ENCODE measurements at regions not wholly inside any gene's neighbourhood (a gene's known extent, or its start where the extent isn't known, plus 50 kb on each side); places are given as distances from the start of the nearest gene placed in this dataset.

DNA sequence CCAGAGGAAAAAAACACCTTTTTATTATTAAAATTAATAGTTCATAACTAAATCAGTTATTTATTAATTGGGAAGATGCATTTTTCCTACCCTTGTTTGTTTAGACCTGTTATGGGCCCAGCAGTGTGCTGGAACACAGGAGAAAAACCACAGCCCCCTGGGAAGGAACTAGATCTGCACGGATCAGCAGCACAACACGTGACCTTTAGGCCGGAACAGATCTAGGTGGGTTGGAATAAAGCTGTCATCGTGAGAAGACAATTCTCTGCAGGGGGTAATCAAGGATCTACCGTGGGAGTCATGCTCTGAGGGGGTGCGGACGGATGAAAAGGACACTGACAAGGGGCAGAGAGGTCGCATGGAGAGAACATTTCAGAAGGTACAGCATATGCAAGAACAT, 95.8 kb upstream of the SPATA31C2 start:
- DNase-seq (no peak), ATAC-seq (no peak)
- Mint-ChIP-seq H3K4me1 (ENCODE audit: low read depth) (peaks cover 12% of the 10 kb centered on the region), H3K27me3 (peaks cover 45% of the 10 kb centered on the region), H3K27ac (no peak overlapping the region), H3K9me3 (peaks cover 9% of the 10 kb centered on the region), H3K36me3 (ENCODE audit: low read depth) (peaks cover 1% of the 10 kb centered on the region), H3K4me3 (no peak overlapping the region)
- ChIA-PET CTCF (no interaction called here), POLR2A (no interaction called here)
- TF ChIP-seq CTCF (IDR thresholded peaks at IDR 0.05) = no peak
- intact Hi-C loops (cut with micrococcal nuclease) = no loop called here

DNA sequence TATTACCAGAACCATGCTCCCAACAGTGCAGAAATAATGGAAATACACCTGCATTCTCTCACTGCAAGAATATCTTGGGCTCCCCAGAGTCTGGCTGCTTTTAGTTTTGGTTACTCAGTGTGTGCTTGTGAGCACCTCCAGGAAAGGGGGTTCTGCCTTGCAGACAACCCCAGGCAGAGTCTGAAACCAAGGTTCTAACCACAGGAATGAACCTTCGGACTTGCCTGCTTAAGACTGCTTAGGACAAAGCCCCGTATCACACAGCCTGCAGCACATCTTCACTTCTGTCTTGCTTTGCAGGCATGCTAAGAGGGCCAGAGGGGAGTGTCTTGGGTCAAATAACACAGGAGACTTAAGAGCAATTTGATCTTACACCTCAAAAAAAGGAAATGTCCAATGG, 94.8 kb upstream of the SPATA31C2 start:
- H3K27ac Mint-ChIP-seq = no peak overlapping the region
- H3K27me3 Mint-ChIP-seq = peaks cover 43% of the 10 kb centered on the region
- ChIA-PET POLR2A (no interaction called here), CTCF (no interaction called here)
- intact Hi-C loops (cut with micrococcal nuclease) = no loop called here
- peaks cover 1% of the 10 kb centered on the region for H3K36me3 Mint-ChIP-seq (ENCODE audit: low read depth)
- no peak for ATAC-seq
- no peak overlapping the region for H3K4me3 Mint-ChIP-seq
- DNase-seq = no peak
- peaks cover 7% of the 10 kb centered on the region for H3K4me1 Mint-ChIP-seq (ENCODE audit: low read depth)
- peaks cover 9% of the 10 kb centered on the region for H3K9me3 Mint-ChIP-seq
- no peak for TF ChIP-seq CTCF (IDR thresholded peaks at IDR 0.05)

DNA sequence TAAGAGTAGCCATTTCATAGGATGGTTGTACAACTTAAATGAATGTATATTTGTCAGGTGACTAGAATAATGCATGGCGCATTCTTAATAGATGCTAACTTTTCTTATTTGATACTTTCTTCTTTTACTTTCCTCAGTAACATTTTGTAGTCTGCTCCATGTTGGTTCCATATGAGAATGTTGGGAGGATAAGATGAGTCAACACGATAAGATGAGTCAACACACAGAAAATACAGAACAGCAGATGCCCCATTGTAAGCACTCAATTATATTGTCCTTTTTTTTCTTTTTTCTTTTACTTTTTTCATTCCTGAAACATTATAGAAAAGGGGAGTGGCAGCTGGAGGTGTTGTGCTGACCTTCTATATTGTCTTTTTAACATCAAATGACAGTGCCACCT, 92.3 kb upstream of the SPATA31C2 start:
- ChIA-PET POLR2A (no interaction called here), CTCF (no interaction called here)
- Mint-ChIP-seq H3K36me3 (ENCODE audit: low read depth) (peaks cover 1% of the 10 kb centered on the region), H3K27me3 (peaks cover 35% of the 10 kb centered on the region), H3K27ac (no peak overlapping the region), H3K4me3 (no peak overlapping the region), H3K4me1 (ENCODE audit: low read depth) (no peaks in the 10 kb centered on the region), H3K9me3 (peaks cover 9% of the 10 kb centered on the region)
- intact Hi-C loops (cut with micrococcal nuclease) = no loop called here
- DNase-seq = no peak
- no peak for TF ChIP-seq CTCF (IDR thresholded peaks at IDR 0.05)
- no peak for ATAC-seq

DNA sequence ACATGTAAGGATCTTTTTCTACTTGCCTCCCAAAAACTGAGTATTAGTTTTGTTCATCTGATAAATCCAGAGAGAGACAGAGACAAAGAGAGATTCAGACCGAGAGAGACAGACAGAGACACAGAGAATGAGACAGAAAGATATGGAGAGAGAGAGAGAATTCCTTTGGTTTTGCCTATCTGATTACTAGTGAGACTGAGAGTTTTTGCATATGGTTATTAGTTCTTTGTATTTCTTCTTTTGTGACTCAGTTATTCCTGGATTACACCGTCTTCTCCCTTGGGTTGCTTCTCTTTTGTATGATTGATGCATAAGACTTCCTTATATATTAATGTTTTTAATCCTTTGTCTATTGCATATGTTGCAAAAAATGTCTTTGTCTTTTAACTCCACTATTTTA, 91.2 kb upstream of the SPATA31C2 start:
- CTCF ChIA-PET = no interaction called here
- POLR2A ChIA-PET = no interaction called here
- Mint-ChIP-seq H3K36me3 (ENCODE audit: low read depth) (peaks cover 1% of the 10 kb centered on the region), H3K4me1 (ENCODE audit: low read depth) (no peaks in the 10 kb centered on the region), H3K27ac (no peak overlapping the region), H3K27me3 (peaks cover 26% of the 10 kb centered on the region), H3K4me3 (no peak overlapping the region), H3K9me3 (peaks cover 9% of the 10 kb centered on the region)
- no peak for ATAC-seq
- intact Hi-C loops (cut with micrococcal nuclease) = no loop called here
- TF ChIP-seq CTCF (IDR thresholded peaks at IDR 0.05) = no peak
- no peak for DNase-seq

GRCh38 chr9:88224938-88225337, 86.7 kb upstream of the SPATA31C2 start:
- DNase-seq (no peak), ATAC-seq (peak; percentile 49)
- Mint-ChIP-seq H3K9me3 (no peaks in the 10 kb centered on the region), H3K27me3 (peaks cover 3% of the 10 kb centered on the region), H3K4me3 (no peak overlapping the region), H3K27ac (no peak overlapping the region), H3K36me3 (ENCODE audit: low read depth) (no peaks in the 10 kb centered on the region), H3K4me1 (ENCODE audit: low read depth) (no peaks in the 10 kb centered on the region)
- POLR2A ChIA-PET = interaction anchor here (0.6 kb wide), 1 partner anchor 9 kb away, joined by 3 read pairs; no protein-coding TSS in a partner anchor
- CTCF ChIA-PET = no interaction called here
- TF ChIP-seq CTCF (IDR thresholded peaks at IDR 0.05) = no peak
- intact Hi-C loops (cut with micrococcal nuclease) = no loop called here
